Activated naive CD8-positive, alpha-beta T cell treated with anti-CD3 and anti-CD28 coated beads, Interleukin-2, amount 10 ng/mL, durations not matched to agents 7 days and 5 days (primary cell): ENCODE measurements at regions not wholly inside any gene's neighbourhood (a gene's known extent, or its start where the extent isn't known, plus 50 kb on each side); places are given as distances from the start of the nearest gene placed in this dataset.

Experiments
- ATAC-seq: fragments of 150-1000 bp; cut with Tn5 transposase; one replicate; pipeline ENCODE4 v1.10.0; 2021; ENCODE audit warnings: low read depth, moderate library complexity
- POLR2A ChIA-PET: fragments of 350-600 bp; sonication (Branson Sonifier 250); formaldehyde crosslinking; loops from one replicate; lab custom pipeline; 2021; ENCODE audit warnings: antibody characterized with exemption; lab: Charles Lee
- DNase-seq: peaks from one replicate; pipeline ENCODE4 v3.0.0; 2021
- H3K27ac Mint-ChIP-seq: one replicate; pipeline ENCODE4 v1.8.0; 2022; ENCODE audit warnings: mild to moderate bottlenecking, mixed read lengths
- H3K27me3 Mint-ChIP-seq: one replicate; pipeline ENCODE4 v1.8.0; 2022; ENCODE audit warnings: mild to moderate bottlenecking, moderate library complexity, mixed read lengths
- H3K36me3 Mint-ChIP-seq: one replicate; pipeline ENCODE4 v1.8.0; 2021; ENCODE audit warnings: mild to moderate bottlenecking, mixed read lengths
- H3K4me1 Mint-ChIP-seq: one replicate; pipeline ENCODE4 v1.8.0; 2021; ENCODE audit warnings: mixed read lengths
- H3K4me3 Mint-ChIP-seq: one replicate; pipeline ENCODE4 v1.8.0; 2022; ENCODE audit warnings: mild to moderate bottlenecking, moderate library complexity, mixed read lengths
- H3K9me3 Mint-ChIP-seq: one replicate; pipeline ENCODE4 v1.8.0; 2021; ENCODE audit warnings: mixed read lengths

GRCh38 chr14:97723351-97723750 lies 926.2 kb downstream of the VRK1 start:
- Mint-ChIP-seq H3K27ac (peak overlapping the region; percentile 71), H3K36me3 (peaks cover 5% of the 10 kb centered on the region), H3K4me3 (peak overlapping the region; percentile 47), H3K4me1 (peaks cover 61% of the 10 kb centered on the region), H3K27me3 (no peaks in the 10 kb centered on the region), H3K9me3 (no peaks in the 10 kb centered on the region)
- ATAC-seq: no peak
- DNase-seq: no peak
- POLR2A ChIA-PET: interaction anchor here (1.0 to 1.4 kb wide), 2 partner anchors 56 to 1548 kb away, joined by 3 read pairs; partner anchors contain the start of gene BCL11B

- H3K9me3 Mint-ChIP-seq: no peaks in the 10 kb centered on the region
- no peak for DNase-seq
- ATAC-seq: no peak
- H3K27ac Mint-ChIP-seq: peak overlapping the region; percentile 97
- peaks cover 57% of the 10 kb centered on the region for H3K4me1 Mint-ChIP-seq
- peak overlapping the region; percentile 82 for H3K4me3 Mint-ChIP-seq
- POLR2A ChIA-PET: interaction anchor here (0.6 to 1.4 kb wide), 7 partner anchors 16 to 1548 kb away, joined by 3 to 15 read pairs (median 3); partner anchors contain the start of gene BCL11B
- no peaks in the 10 kb centered on the region for H3K27me3 Mint-ChIP-seq
- H3K36me3 Mint-ChIP-seq: peaks cover 5% of the 10 kb centered on the region
Observed at GRCh38 chr14:97723819-97724218, 926.6 kb downstream of the VRK1 start.

- Mint-ChIP-seq H3K9me3 (peaks cover under 1% of the 10 kb centered on the region), H3K27me3 (no peaks in the 10 kb centered on the region), H3K27ac (peak overlapping the region; percentile 97), H3K36me3 (peaks cover 5% of the 10 kb centered on the region), H3K4me1 (peaks cover 52% of the 10 kb centered on the region), H3K4me3 (peak overlapping the region; percentile 82)
- ATAC-seq (peak; percentile 96), DNase-seq (peak; percentile 58)
- POLR2A ChIA-PET: interaction anchor here (0.6 to 1.4 kb wide), 10 partner anchors 9 to 1548 kb away, joined by 3 to 15 read pairs (median 3); partner anchors contain the start of gene BCL11B
Observed at GRCh38 chr14:97724265-97724731, 927.1 kb downstream of the VRK1 start.

GRCh38 chr14:97726676-97727075 lies 929.5 kb downstream of the VRK1 start:
- H3K4me3 Mint-ChIP-seq: peak overlapping the region; percentile 37

GRCh38 chr14:97730706-97731105 lies 933.5 kb downstream of the VRK1 start:
- Mint-ChIP-seq H3K4me1 (peaks cover 20% of the 10 kb centered on the region), H3K27me3 (no peaks in the 10 kb centered on the region), H3K27ac (no peak overlapping the region), H3K9me3 (peaks cover 6% of the 10 kb centered on the region), H3K4me3 (no peak overlapping the region), H3K36me3 (peaks cover 1% of the 10 kb centered on the region)
- DNase-seq: no peak
- POLR2A ChIA-PET: no interaction called here
- no peak for ATAC-seq

More at GRCh38 chr14:97726676-97727075, 929.5 kb downstream of the VRK1 start:
- no peak for DNase-seq
- peaks cover 47% of the 10 kb centered on the region for H3K4me1 Mint-ChIP-seq
- H3K9me3 Mint-ChIP-seq: peaks cover 6% of the 10 kb centered on the region
- peak; percentile 17 for ATAC-seq
- peaks cover 3% of the 10 kb centered on the region for H3K36me3 Mint-ChIP-seq
- H3K27ac Mint-ChIP-seq: peak overlapping the region; percentile 79
- POLR2A ChIA-PET: interaction anchor here (0.6 to 0.9 kb wide), 4 partner anchors 8 to 1546 kb away, joined by 3 read pairs; no protein-coding TSS in a partner anchor
- no peaks in the 10 kb centered on the region for H3K27me3 Mint-ChIP-seq

GRCh38 chr14:97731800-97732199 lies 934.6 kb downstream of the VRK1 start:
- Mint-ChIP-seq H3K27me3 (no peaks in the 10 kb centered on the region), H3K9me3 (peaks cover 8% of the 10 kb centered on the region)
- no peak for ATAC-seq

GRCh38 chr14:97747316-97747715 lies 950.1 kb downstream of the VRK1 start:
- no peak overlapping the region for H3K4me3 Mint-ChIP-seq
- POLR2A ChIA-PET: no interaction called here
- H3K27me3 Mint-ChIP-seq: no peaks in the 10 kb centered on the region
- peaks cover 4% of the 10 kb centered on the region for H3K36me3 Mint-ChIP-seq
- H3K27ac Mint-ChIP-seq: no peak overlapping the region
- ATAC-seq: no peak
- H3K4me1 Mint-ChIP-seq: no peaks in the 10 kb centered on the region
- no peak for DNase-seq
- H3K9me3 Mint-ChIP-seq: peaks cover 6% of the 10 kb centered on the region

More at GRCh38 chr14:97731800-97732199, 934.6 kb downstream of the VRK1 start:
- H3K36me3 Mint-ChIP-seq: peaks cover 1% of the 10 kb centered on the region
- DNase-seq: no peak
- peaks cover 11% of the 10 kb centered on the region for H3K4me1 Mint-ChIP-seq
- no peak overlapping the region for H3K4me3 Mint-ChIP-seq
- no peak overlapping the region for H3K27ac Mint-ChIP-seq
- POLR2A ChIA-PET: no interaction called here

- POLR2A ChIA-PET: no interaction called here
- Mint-ChIP-seq H3K4me3 (no peak overlapping the region), H3K27me3 (no peaks in the 10 kb centered on the region), H3K27ac (no peak overlapping the region), H3K36me3 (peaks cover 4% of the 10 kb centered on the region), H3K9me3 (peaks cover 6% of the 10 kb centered on the region), H3K4me1 (no peaks in the 10 kb centered on the region)
- DNase-seq (no peak), ATAC-seq (no peak)
Observed at GRCh38 chr14:97748616-97749015, 951.4 kb downstream of the VRK1 start.

- H3K4me1 Mint-ChIP-seq: peaks cover 7% of the 10 kb centered on the region
- H3K4me3 Mint-ChIP-seq: no peak overlapping the region
- DNase-seq (no peak), ATAC-seq (no peak)
- no peaks in the 10 kb centered on the region for H3K36me3 Mint-ChIP-seq
- no peaks in the 10 kb centered on the region for H3K27me3 Mint-ChIP-seq
- H3K27ac Mint-ChIP-seq: no peak overlapping the region
- POLR2A ChIA-PET: no interaction called here
- H3K9me3 Mint-ChIP-seq: no peaks in the 10 kb centered on the region
Observed at GRCh38 chr14:97757491-97757890, 960.3 kb downstream of the VRK1 start.

GRCh38 chr14:97760050-97760449 lies 962.9 kb downstream of the VRK1 start:
- Mint-ChIP-seq H3K9me3 (no peaks in the 10 kb centered on the region), H3K27ac (no peak overlapping the region), H3K4me3 (no peak overlapping the region), H3K4me1 (peaks cover 10% of the 10 kb centered on the region), H3K36me3 (no peaks in the 10 kb centered on the region), H3K27me3 (no peaks in the 10 kb centered on the region)
- DNase-seq (no peak), ATAC-seq (no peak)
- POLR2A ChIA-PET: no interaction called here

GRCh38 chr14:97762386-97762785 lies 965.2 kb downstream of the VRK1 start:
- POLR2A ChIA-PET: no interaction called here
- no peak for ATAC-seq
- no peaks in the 10 kb centered on the region for H3K27me3 Mint-ChIP-seq

GRCh38 chr14:97771340-97772045 lies 974.3 kb downstream of the VRK1 start:
- Mint-ChIP-seq H3K36me3 (no peaks in the 10 kb centered on the region), H3K27ac (no peak overlapping the region), H3K4me3 (no peak overlapping the region), H3K4me1 (no peaks in the 10 kb centered on the region), H3K9me3 (peaks cover 1% of the 10 kb centered on the region), H3K27me3 (no peaks in the 10 kb centered on the region)
- POLR2A ChIA-PET: no interaction called here
- ATAC-seq: no peak
- DNase-seq: no peak

More at GRCh38 chr14:97762386-97762785, 965.2 kb downstream of the VRK1 start:
- Mint-ChIP-seq H3K36me3 (no peaks in the 10 kb centered on the region), H3K9me3 (no peaks in the 10 kb centered on the region), H3K4me3 (no peak overlapping the region), H3K4me1 (peaks cover 10% of the 10 kb centered on the region), H3K27ac (no peak overlapping the region)
- no peak for DNase-seq

- Mint-ChIP-seq H3K27ac (no peak overlapping the region), H3K36me3 (peaks cover under 1% of the 10 kb centered on the region), H3K4me3 (no peak overlapping the region), H3K4me1 (peaks cover 5% of the 10 kb centered on the region), H3K27me3 (no peaks in the 10 kb centered on the region), H3K9me3 (peaks cover 1% of the 10 kb centered on the region)
- DNase-seq: no peak
- no peak for ATAC-seq
- POLR2A ChIA-PET: no interaction called here
Observed at GRCh38 chr14:97773598-97773997, 976.4 kb downstream of the VRK1 start.
